H9 (cell line): ENCODE measurements at regions not wholly inside any gene's neighbourhood (a gene's known extent, or its start where the extent isn't known, plus 50 kb on each side); places are given as distances from the start of the nearest gene placed in this dataset.

Source experiments
- DNase-seq: peaks from one replicate; pipeline ENCODE4 v3.0.0-alpha.2; 2017
- H2AFZ ChIP-seq: one replicate; pipeline ENCODE4 v1.6.1; 2013; ENCODE audit warnings: mild to moderate bottlenecking, low read length, control low read depth, moderate library complexity
- H2AK5ac ChIP-seq: 2 replicates; pipeline ENCODE4 v1.6.1; 2013; ENCODE audit warnings: low read length, control low read depth, mixed read lengths; ENCODE audit not compliant: insufficient read length
- H2BK120ac ChIP-seq: one replicate; pipeline ENCODE4 v1.6.1; 2013; ENCODE audit warnings: low read depth, mild to moderate bottlenecking, low read length, control low read depth, inconsistent platforms; ENCODE audit not compliant: poor library complexity, severe bottlenecking
- H2BK12ac ChIP-seq: 2 replicates; pipeline ENCODE4 v1.6.1; 2013; ENCODE audit warnings: low read length, control low read depth, mixed read lengths, low read depth; ENCODE audit not compliant: insufficient read length
- H2BK15ac ChIP-seq: 2 replicates; pipeline ENCODE4 v1.6.1; 2013; ENCODE audit warnings: low read depth, low read length, control low read depth
- H2BK20ac ChIP-seq: one replicate; pipeline ENCODE4 v1.6.1; 2013; ENCODE audit warnings: low read depth, mild to moderate bottlenecking, low read length, control low read depth, inconsistent platforms; ENCODE audit not compliant: poor library complexity, severe bottlenecking
- H2BK5ac ChIP-seq: 2 replicates; pipeline ENCODE4 v1.6.1; 2013; ENCODE audit warnings: low read length, control low read depth, mixed read lengths; ENCODE audit not compliant: insufficient read length
- H3K14ac ChIP-seq: 2 replicates; pipeline ENCODE4 v1.6.1; 2013; ENCODE audit warnings: low read length, control low read depth; ENCODE audit not compliant: insufficient read depth
- H3K18ac ChIP-seq: 2 replicates; pipeline ENCODE4 v1.6.1; 2013; ENCODE audit warnings: low read depth, mild to moderate bottlenecking, mixed read lengths, low read length, control low read depth; ENCODE audit not compliant: insufficient read length
- H3K23ac ChIP-seq: 2 replicates; pipeline ENCODE4 v1.6.1; 2013; ENCODE audit warnings: low read length, control low read depth, mixed read lengths, low read depth; ENCODE audit not compliant: insufficient read length
- H3K23me2 ChIP-seq: 2 replicates; pipeline ENCODE4 v1.6.1; 2013; ENCODE audit warnings: low read depth, mild to moderate bottlenecking, mixed read lengths, low read length, control low read depth; ENCODE audit not compliant: insufficient read length, poor library complexity, severe bottlenecking
- H3K27ac ChIP-seq: 2 replicates; pipeline ENCODE4 v1.5.1; 2013; ENCODE audit warnings: low read length, control low read depth, mixed read lengths, low read depth; ENCODE audit not compliant: insufficient read length
- H3K27me3 ChIP-seq: 2 replicates; pipeline ENCODE4 v1.6.1; 2013; ENCODE audit warnings: low read length, control low read depth, inconsistent platforms; ENCODE audit not compliant: insufficient read depth
- H3K4ac ChIP-seq: 2 replicates; pipeline ENCODE4 v1.6.1; 2013; ENCODE audit warnings: low read depth, mild to moderate bottlenecking, control low read depth, inconsistent platforms, low read length, moderate library complexity
- H3K4me1 ChIP-seq: 2 replicates; pipeline ENCODE4 v1.6.1; 2013; ENCODE audit warnings: low read length, control low read depth, inconsistent platforms; ENCODE audit not compliant: insufficient read depth
- H3K4me2 ChIP-seq: 2 replicates; pipeline ENCODE4 v1.6.1; 2013; ENCODE audit warnings: low read length, control low read depth, mixed read lengths; ENCODE audit not compliant: insufficient read length, insufficient read depth
- H3K56ac ChIP-seq: 2 replicates; pipeline ENCODE4 v1.6.1; 2013; ENCODE audit warnings: low read depth, mild to moderate bottlenecking, mixed read lengths, low read length, control low read depth; ENCODE audit not compliant: insufficient read length
- H3K79me1 ChIP-seq: 2 replicates; pipeline ENCODE4 v1.6.1; 2013; ENCODE audit warnings: low read depth, mild to moderate bottlenecking, moderate library complexity, low read length, control low read depth, inconsistent platforms; ENCODE audit not compliant: insufficient read depth, poor library complexity, severe bottlenecking
- H3K79me2 ChIP-seq: 2 replicates; pipeline ENCODE4 v1.6.1; 2013; ENCODE audit warnings: low read length, control low read depth, inconsistent platforms; ENCODE audit not compliant: insufficient read depth
- H3K9ac ChIP-seq: 2 replicates; pipeline ENCODE4 v1.6.1; 2013; ENCODE audit warnings: low read length, control low read depth, mixed read lengths; ENCODE audit not compliant: insufficient read length; ENCODE audit errors: extremely low read depth
- H3K9me3 ChIP-seq: one replicate; pipeline ENCODE4 v1.6.1; 2013; ENCODE audit warnings: low read depth, low read length, inconsistent platforms; ENCODE audit not compliant: control insufficient read depth
- H3T11ph ChIP-seq: one replicate; pipeline ENCODE4 v1.6.1; 2013; ENCODE audit warnings: mild to moderate bottlenecking, low read length, control low read depth, inconsistent platforms
- H4K20me1 ChIP-seq: one replicate; pipeline ENCODE4 v1.6.1; 2013; ENCODE audit not compliant: control insufficient read depth, insufficient read length, insufficient read depth
- H4K5ac ChIP-seq: 2 replicates; pipeline ENCODE4 v1.6.1; 2013; ENCODE audit warnings: low read depth, mild to moderate bottlenecking, mixed read lengths, low read length, control low read depth; ENCODE audit not compliant: insufficient read length
- H4K8ac ChIP-seq: replicated peaks from 2 replicates; pipeline ENCODE4 v1.6.1; 2013; ENCODE audit warnings: low read length, control low read depth, mixed read lengths, low read depth; ENCODE audit not compliant: insufficient read length
- H4K91ac ChIP-seq: 2 replicates; pipeline ENCODE4 v1.6.1; 2013; ENCODE audit warnings: low read depth, mild to moderate bottlenecking, moderate library complexity, mixed read lengths, low read length, control low read depth; ENCODE audit not compliant: insufficient read length
- H3K27ac Mint-ChIP-seq, 3 experiments: 2 replicates in 2 of 3; 3 replicates in 1 of 3; pipeline ENCODE4 v1.8.0; 2020 to 2021; ENCODE audit warnings: mixed read lengths in 3 of 3, mild to moderate bottlenecking in 1 of 3, moderate library complexity in 1 of 3
- H3K27me3 Mint-ChIP-seq: 2 replicates; pipeline ENCODE4 v1.8.0; 2021; ENCODE audit warnings: low read depth, mild to moderate bottlenecking, moderate library complexity, mixed read lengths
- H3K36me3 Mint-ChIP-seq, 3 experiments: 2 replicates in 2 of 3; 3 replicates in 1 of 3; pipeline ENCODE4 v1.8.0; 2020 to 2021; ENCODE audit warnings: low read depth in 3 of 3, mixed read lengths in 3 of 3; ENCODE audit not compliant: insufficient read depth in 1 of 3
- H3K4me1 Mint-ChIP-seq, 2 experiments: 2 replicates each; pipeline ENCODE4 v1.8.0; 2020; ENCODE audit warnings: mixed read lengths in 2 of 2
- H3K4me3 Mint-ChIP-seq, 2 experiments: 2 replicates in 1 of 2; 3 replicates in 1 of 2; pipeline ENCODE4 v1.8.0; 2020 to 2021; ENCODE audit warnings: mild to moderate bottlenecking in 2 of 2, mixed read lengths in 2 of 2, moderate library complexity in 1 of 2
- H3K9me3 Mint-ChIP-seq, 2 experiments: 2 replicates in 1 of 2; 3 replicates in 1 of 2; pipeline ENCODE4 v1.8.0; 2020; ENCODE audit warnings: mild to moderate bottlenecking in 2 of 2, mixed read lengths in 2 of 2, moderate library complexity in 1 of 2
- CTCF ChIP-seq: fragments of 200-600 bp; sonication (generic); conservative IDR thresholded peaks from 3 replicates; pipeline ENCODE4 v1.8.0; 2021; ENCODE audit warnings: antibody characterized with exemption, mild to moderate bottlenecking
- WGBS: extraction: QIAGEN DNeasy Blood & Tissue Kit; methylation state at CpG from one replicate; pipeline ENCODE4 v1.1.7; 2013; ENCODE audit warnings: missing lambda C conversion rate, low lambda C conversion rate, mixed read lengths; ENCODE audit not compliant: insufficient read length; ENCODE audit errors: extremely low coverage; 5-methylcytosine and 5-hydroxymethylcytosine counted together

- WGBS = no CpG with 5 or more reads among the region's 6 CpGs
- no peak overlapping the region for H4K91ac ChIP-seq
- no peak overlapping the region for H4K8ac ChIP-seq
- H3K23me2 ChIP-seq = no peaks in the 10 kb centered on the region
- H3K79me2 ChIP-seq = no peaks in the 10 kb centered on the region
- Mint-ChIP-seq H3K9me3 (peaks cover 0 to 1% of the 10 kb centered on the region in 2 experiments; a peak in 1 of 5 replicates), H3K27ac (no peak overlapping the region), H3K4me1 (peaks cover 14 to 21% of the 10 kb centered on the region in 2 experiments), H3K4me3 (no peak overlapping the region), H3K36me3 (no peaks in the 10 kb centered on the region), H3K27me3 (no peaks in the 10 kb centered on the region; the same call in 1 of the 2 replicates)
- H3K27me3 ChIP-seq = no peaks in the 10 kb centered on the region; the same call in 1 of the 2 replicates
- no peak overlapping the region for H2AFZ ChIP-seq
- H3T11ph ChIP-seq = no peak overlapping the region
- H4K5ac ChIP-seq = no peak overlapping the region
- TF ChIP-seq CTCF = no peak
- no peak overlapping the region for H2BK120ac ChIP-seq
- no peak overlapping the region for H3K4ac ChIP-seq
- H3K14ac ChIP-seq = no peak overlapping the region
- H3K79me1 ChIP-seq = no peaks in the 10 kb centered on the region
- no peak overlapping the region for H2BK15ac ChIP-seq
- no peak overlapping the region for H3K4me2 ChIP-seq
- no peak overlapping the region for H2BK20ac ChIP-seq
- H3K4me1 ChIP-seq = no peaks in the 10 kb centered on the region
- H3K18ac ChIP-seq = no peak overlapping the region
- H3K56ac ChIP-seq = no peak overlapping the region
- no peak for DNase-seq
- H3K27ac ChIP-seq = no peak overlapping the region
- H3K9me3 ChIP-seq = no peaks in the 10 kb centered on the region
- no peak overlapping the region for H2BK12ac ChIP-seq
- H3K9ac ChIP-seq = no peak overlapping the region
- no peak overlapping the region for H2AK5ac ChIP-seq
- H2BK5ac ChIP-seq = no peak overlapping the region
- no peaks in the 10 kb centered on the region for H4K20me1 ChIP-seq
- no peak overlapping the region for H3K23ac ChIP-seq
Measured at GRCh38 chr1:212500351-212500750, 67.6 kb downstream of the NENF start.
